ENCODE measurements at regions not wholly inside any gene's neighbourhood (a gene's known extent, or its start where the extent isn't known, plus 50 kb on each side); places are given as distances from the start of the nearest gene placed in this dataset.

- no peak for TF ChIP-seq CTCF (IDR thresholded peaks at IDR 0.05; ENCODE audit: low read depth, low read length)
- no peaks in the 10 kb centered on the region; the same call in 1 of the 2 replicates for H3K9me3 ChIP-seq
- no peaks in the 10 kb centered on the region for H3K36me3 ChIP-seq
- H3K4me1 ChIP-seq, result peaks cover 3% of the 10 kb centered on the region; the same call in 1 of the 2 replicates
- H3K27me3 ChIP-seq, result no peaks in the 10 kb centered on the region
- DNase-seq, result no peak
- H3K4me3 ChIP-seq (ENCODE audit: low read depth, low read length), result no peak overlapping the region
Observed at GRCh38 chr11:109130910-109131309, 291.1 kb upstream of the C11orf87 start.

- no peak for DNase-seq
- Histone ChIP-seq H3K4me1 (peaks cover 3% of the 10 kb centered on the region; the same call in 1 of the 2 replicates), H3K27me3 (no peaks in the 10 kb centered on the region), H3K36me3 (no peaks in the 10 kb centered on the region), H3K9me3 (no peaks in the 10 kb centered on the region; the same call in 1 of the 2 replicates), H3K4me3 (ENCODE audit: low read depth, low read length) (no peak overlapping the region)
- no peak for TF ChIP-seq CTCF (IDR thresholded peaks at IDR 0.05; ENCODE audit: low read depth, low read length)
Observed at GRCh38 chr11:109132539-109132938, 289.5 kb upstream of the C11orf87 start.

GRCh38 chr11:109133159-109133558 lies 288.8 kb upstream of the C11orf87 start:
- peaks cover 3% of the 10 kb centered on the region; the same call in 1 of the 2 replicates for H3K4me1 ChIP-seq
- H3K4me3 ChIP-seq (ENCODE audit: low read depth, low read length), result no peak overlapping the region
- no peaks in the 10 kb centered on the region; the same call in 1 of the 2 replicates for H3K9me3 ChIP-seq
- no peak for TF ChIP-seq CTCF (IDR thresholded peaks at IDR 0.05; ENCODE audit: low read depth, low read length)
- H3K36me3 ChIP-seq, result no peaks in the 10 kb centered on the region
- no peak for DNase-seq
- H3K27me3 ChIP-seq, result no peaks in the 10 kb centered on the region

GRCh38 chr11:109135627-109136026 lies 286.4 kb upstream of the C11orf87 start:
- H3K27me3 ChIP-seq, result no peaks in the 10 kb centered on the region
- TF ChIP-seq CTCF (IDR thresholded peaks at IDR 0.05; ENCODE audit: low read depth, low read length), result no peak
- H3K4me1 ChIP-seq, result peaks cover 3% of the 10 kb centered on the region; the same call in 1 of the 2 replicates
- no peaks in the 10 kb centered on the region for H3K36me3 ChIP-seq
- no peak for DNase-seq
- no peaks in the 10 kb centered on the region; the same call in 1 of the 2 replicates for H3K9me3 ChIP-seq
- no peak overlapping the region for H3K4me3 ChIP-seq (ENCODE audit: low read depth, low read length)

GRCh38 chr11:109138196-109138595 lies 283.8 kb upstream of the C11orf87 start:
- Histone ChIP-seq H3K4me3 (ENCODE audit: low read depth, low read length) (no peak overlapping the region), H3K9me3 (no peaks in the 10 kb centered on the region; the same call in 1 of the 2 replicates), H3K27me3 (no peaks in the 10 kb centered on the region), H3K36me3 (no peaks in the 10 kb centered on the region), H3K4me1 (peaks cover 3% of the 10 kb centered on the region; the same call in 1 of the 2 replicates)
- no peak for TF ChIP-seq CTCF (IDR thresholded peaks at IDR 0.05; ENCODE audit: low read depth, low read length)
- DNase-seq, result no peak

GRCh38 chr11:109140426-109140825 lies 281.6 kb upstream of the C11orf87 start:
- DNase-seq, result no peak
- Histone ChIP-seq H3K36me3 (no peaks in the 10 kb centered on the region), H3K4me3 (ENCODE audit: low read depth, low read length) (no peak overlapping the region), H3K9me3 (no peaks in the 10 kb centered on the region; the same call in 1 of the 2 replicates), H3K27me3 (no peaks in the 10 kb centered on the region), H3K4me1 (no peaks in the 10 kb centered on the region)
- no peak for TF ChIP-seq CTCF (IDR thresholded peaks at IDR 0.05; ENCODE audit: low read depth, low read length)

Data from BE2C (cell line).